ENCODE measurements at regions not wholly inside any gene's neighbourhood (a gene's known extent, or its start where the extent isn't known, plus 50 kb on each side); places are given as distances from the start of the nearest gene placed in this dataset.
A peak's percentile ranks its signal among the peaks of the same experiment; 100 is the strongest.

- DNase-seq, result no peak
Observed at GRCh38 chr12:40620564-40621019, 71.6 kb upstream of the CNTN1 start.

- peak; percentile 79 for DNase-seq
Observed at GRCh38 chr12:40622246-40622838, 69.9 kb upstream of the CNTN1 start.

GRCh38 chr12:40632171-40632570 is 60.1 kb upstream of the CNTN1 start:
- no peak for DNase-seq

GRCh38 chr12:40632933-40633332 is 59.3 kb upstream of the CNTN1 start:
- DNase-seq, result no peak

GRCh38 chr12:40634517-40635131 is 57.6 kb upstream of the CNTN1 start:
- DNase-seq, result peak; percentile 79

DNA sequence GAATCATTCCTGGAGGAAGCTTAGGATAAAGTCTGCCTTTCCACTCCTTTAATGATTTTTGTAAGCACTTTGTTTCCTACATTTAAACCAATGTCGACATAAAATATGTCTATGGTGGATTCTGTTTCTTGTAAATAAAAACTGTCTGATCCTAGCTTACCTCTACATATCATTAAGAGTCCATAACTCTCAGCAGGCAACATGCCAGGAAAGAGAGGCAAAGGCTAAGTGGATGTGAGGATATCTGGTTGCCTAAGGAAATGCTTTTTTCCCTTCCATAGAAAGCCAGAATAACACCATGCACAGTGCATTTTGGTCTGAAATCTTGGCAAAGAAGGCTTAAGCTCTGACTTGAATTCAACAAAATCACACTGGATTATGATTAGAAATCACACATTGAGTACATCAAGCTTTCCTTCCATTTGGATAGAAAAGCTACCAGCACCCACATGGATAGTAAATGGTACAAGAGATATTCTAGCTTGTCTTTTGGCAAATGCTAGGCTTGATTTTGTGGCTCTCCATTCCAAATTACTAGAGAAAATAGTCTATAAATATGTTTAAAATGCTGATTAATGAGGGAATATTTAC is 57.0 kb upstream of the CNTN1 start:
- DNase-seq, result peak; percentile 84
